Body of pancreas (tissue), 4 donors: ENCODE measurements at regions not wholly inside any gene's neighbourhood (a gene's known extent, or its start where the extent isn't known, plus 50 kb on each side); places are given as distances from the start of the nearest gene placed in this dataset.
"Not testable (repeated sequence)": the region's sequence is repeated elsewhere in the genome, so short reads cannot be mapped to it uniquely, and the experiment has no call there.

ENCODE experiments used
- POLR2A ChIP-seq, 3 donors: fragments of 450-650 bp; IDR thresholded peaks; one replicate each; pipeline ENCODE4 v1.6.1; 2016; ENCODE audit warnings: antibody characterized with exemption in 3 of 3, mild to moderate bottlenecking in 2 of 3
- TF ChIP-seq, protein P1 (sequence below), 7 experiments: fragments of 450-650 bp in 4 of 7; fragments of 200-600 bp in 3 of 7; sonication (generic) in 3 of 7; IDR thresholded peaks; one replicate each; pipeline ENCODE4 v1.5.1; 2016 to 2019; ENCODE audit warnings: antibody characterized with exemption in 7 of 7

DNA sequence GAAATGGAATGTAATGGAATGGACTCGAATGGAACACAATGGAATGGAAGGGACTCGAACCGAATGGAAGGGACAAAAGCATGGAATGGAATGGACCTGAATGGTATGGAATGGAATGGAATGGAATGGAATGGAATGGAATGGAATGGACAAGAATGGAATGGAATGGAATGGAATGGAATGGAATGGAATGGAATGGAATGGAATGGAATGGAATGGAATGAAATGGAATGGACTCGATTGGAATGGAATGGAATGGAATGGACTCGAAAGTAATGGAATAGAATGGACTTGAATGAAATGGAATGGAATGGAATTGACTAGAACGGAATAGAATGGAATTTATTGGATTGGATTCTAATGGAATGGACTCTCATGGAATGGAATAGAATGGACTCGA lies 245.5 kb downstream of the CCT8L2 start:
- TF ChIP-seq, protein P1, sequence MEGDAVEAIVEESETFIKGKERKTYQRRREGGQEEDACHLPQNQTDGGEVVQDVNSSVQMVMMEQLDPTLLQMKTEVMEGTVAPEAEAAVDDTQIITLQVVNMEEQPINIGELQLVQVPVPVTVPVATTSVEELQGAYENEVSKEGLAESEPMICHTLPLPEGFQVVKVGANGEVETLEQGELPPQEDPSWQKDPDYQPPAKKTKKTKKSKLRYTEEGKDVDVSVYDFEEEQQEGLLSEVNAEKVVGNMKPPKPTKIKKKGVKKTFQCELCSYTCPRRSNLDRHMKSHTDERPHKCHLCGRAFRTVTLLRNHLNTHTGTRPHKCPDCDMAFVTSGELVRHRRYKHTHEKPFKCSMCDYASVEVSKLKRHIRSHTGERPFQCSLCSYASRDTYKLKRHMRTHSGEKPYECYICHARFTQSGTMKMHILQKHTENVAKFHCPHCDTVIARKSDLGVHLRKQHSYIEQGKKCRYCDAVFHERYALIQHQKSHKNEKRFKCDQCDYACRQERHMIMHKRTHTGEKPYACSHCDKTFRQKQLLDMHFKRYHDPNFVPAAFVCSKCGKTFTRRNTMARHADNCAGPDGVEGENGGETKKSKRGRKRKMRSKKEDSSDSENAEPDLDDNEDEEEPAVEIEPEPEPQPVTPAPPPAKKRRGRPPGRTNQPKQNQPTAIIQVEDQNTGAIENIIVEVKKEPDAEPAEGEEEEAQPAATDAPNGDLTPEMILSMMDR (IDR thresholded peaks at IDR 0.05): not testable (repeated sequence)
- TF ChIP-seq POLR2A (IDR thresholded peaks at IDR 0.05): not testable (repeated sequence)
